ENCODE measurements at regions not wholly inside any gene's neighbourhood (a gene's known extent, or its start where the extent isn't known, plus 50 kb on each side); places are given as distances from the start of the nearest gene placed in this dataset.
"Not testable (repeated sequence)": the region's sequence is repeated elsewhere in the genome, so short reads cannot be mapped to it uniquely, and the experiment has no call there.

DNA sequence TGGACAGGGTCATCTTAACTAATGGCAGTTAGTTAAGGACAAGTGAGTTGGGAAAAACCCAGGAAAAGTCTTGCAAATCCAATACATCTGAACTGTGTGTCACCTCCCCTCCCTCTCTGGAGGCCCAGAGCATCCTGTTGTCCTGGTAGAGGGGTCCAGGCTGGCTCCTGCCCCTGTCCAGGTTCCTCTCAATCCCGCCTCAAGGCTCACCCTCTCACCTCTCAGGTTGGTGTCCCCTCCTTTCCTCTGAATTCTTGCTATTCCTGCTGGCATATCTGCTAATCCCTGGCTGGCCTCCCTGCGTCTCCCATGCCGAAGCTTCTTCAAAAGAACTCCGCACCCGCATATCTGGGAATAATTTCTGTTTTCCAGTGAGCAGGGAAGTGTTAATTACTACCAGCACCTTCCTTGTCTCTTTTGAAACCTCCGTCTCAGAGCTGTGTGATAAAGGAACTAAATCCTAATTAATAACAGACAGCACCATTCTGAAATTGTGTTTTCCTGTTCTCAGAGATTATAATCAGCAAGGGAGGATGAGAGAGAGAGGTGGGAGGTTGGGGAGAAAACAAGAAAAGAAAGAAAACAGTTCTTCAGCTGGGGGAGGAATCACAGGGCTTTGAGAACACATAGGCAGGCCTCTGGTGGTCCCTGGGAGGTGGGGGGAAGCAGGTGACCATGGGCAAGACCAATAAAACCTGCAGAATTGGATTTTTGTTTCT is 568.0 kb downstream of the PTPRU start:
- no peak for DNase-seq

DNA sequence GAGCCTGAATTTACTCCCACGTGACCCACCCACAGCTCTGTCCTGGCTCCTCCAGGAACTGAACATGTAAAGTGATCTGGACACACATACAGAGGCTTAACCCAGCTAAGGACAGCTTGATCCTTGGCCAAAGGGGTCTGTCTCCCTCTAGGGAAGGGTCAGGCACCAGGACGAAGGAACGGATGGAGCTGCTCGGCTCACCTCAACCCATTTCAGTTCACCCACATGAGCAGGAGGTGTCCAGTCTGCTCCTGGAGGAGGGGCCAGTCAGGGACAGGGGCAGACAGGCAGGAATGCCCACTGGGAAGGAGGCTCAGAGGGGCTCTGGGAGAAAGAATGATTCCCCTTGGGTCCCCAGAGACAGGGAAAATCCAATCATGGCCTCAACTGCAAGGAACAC is 567.2 kb downstream of the PTPRU start:
- DNase-seq, result no peak

DNA sequence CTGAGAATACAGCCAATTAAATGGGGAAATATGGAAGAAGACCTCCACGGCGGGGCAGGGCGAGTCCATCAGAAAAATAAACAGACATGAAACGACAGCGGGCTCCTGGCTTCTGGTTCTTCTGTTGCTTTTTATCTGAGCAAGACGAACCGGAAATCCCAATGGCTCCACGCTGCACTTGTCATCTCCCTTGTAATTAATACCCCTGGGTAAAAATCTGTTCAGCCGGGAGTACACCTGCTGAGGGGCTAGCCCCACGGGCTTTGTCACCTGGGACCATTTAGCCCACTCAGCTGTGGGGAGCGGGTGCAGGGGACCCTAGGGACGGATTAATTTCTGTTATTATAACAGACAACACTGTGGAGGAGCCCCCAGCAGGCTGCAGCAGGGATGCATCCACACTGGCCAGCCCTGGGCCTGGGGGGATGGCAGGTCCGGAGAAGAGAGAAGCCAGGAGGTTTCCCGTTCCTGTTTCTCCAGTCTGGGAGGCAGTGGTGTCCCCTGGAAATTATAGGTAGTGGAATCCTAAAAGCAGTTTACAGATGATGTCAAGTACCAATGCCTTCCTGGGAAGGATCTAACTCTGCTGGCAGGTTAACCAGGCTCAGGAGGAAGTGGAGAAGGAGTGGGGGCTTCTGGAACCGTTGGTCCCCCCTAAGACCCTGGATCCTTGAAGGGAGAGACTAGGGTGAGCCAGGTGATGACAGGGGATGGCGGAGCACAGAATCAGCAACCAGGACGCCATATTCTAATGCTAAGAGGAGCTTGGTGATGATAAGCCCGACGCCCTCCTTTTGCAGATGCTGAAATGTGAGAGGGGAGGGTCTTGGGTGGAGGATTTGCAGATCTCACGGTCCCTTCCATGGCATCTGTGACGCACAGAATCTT is 566.1 kb downstream of the PTPRU start:
- no peak for DNase-seq

DNA sequence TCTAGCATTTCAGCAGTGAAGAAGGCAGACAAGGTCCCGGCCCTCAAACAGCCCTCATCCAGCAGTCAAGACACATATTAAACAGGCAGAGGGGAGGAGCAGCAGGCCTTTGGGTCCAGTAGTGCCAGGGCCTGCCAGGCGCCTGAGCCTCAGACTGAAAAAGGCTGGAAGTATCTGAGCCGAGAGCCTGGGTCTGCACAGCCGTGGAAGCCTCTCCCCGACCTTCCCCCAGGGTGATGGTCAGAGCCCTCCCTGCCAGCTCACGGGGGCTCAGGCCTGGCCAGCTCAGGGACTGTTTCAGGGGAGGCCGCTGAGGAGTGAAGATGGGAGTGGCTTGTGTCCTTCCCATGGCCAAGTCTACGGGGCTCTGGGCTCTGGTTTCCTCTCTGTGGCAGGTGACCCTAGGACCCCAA is 565.2 kb downstream of the PTPRU start:
- no peak for DNase-seq

DNA sequence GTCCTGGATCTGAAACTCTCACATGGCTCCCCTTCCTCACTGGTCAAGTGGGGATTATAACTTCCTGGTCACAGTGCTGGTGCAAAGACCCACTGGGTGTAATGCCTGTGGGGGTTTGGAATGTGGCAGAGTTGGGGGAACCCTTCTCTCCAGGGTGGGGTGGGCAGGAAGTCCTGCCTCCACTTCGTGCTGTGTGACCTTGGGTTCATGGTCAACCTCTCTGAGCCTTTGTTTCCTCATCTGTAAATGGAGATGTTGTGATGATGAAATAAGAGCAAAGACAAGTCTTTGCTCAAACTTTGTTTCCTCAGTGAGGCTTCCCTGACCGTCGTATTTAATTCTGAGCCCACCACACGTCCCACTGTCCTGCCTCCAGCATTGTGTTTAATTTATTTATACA is 564.7 kb downstream of the PTPRU start:
- no peak for DNase-seq

DNA sequence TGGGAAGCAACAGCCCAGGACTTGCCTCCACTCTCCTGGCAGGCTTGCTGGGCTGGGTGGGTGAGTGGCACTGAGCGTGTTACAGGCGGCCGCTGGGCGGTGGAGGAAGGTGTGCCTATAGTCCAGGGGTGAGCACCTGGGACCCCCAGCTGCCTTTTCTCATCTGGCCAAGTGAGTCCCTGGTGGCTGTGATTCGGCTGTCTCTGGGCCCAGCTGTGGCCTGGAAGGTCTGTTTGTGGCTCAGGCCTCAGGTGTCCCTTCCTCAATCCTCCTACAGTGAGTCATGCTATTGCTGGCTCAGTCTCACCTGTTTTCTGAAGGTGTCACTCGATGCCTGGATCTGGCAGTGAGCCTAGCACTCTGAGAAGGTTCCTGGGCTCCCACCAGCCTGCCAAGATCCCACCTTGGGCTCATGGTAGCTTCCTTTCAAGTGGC is 564.2 kb downstream of the PTPRU start:
- DNase-seq, result no peak

DNA sequence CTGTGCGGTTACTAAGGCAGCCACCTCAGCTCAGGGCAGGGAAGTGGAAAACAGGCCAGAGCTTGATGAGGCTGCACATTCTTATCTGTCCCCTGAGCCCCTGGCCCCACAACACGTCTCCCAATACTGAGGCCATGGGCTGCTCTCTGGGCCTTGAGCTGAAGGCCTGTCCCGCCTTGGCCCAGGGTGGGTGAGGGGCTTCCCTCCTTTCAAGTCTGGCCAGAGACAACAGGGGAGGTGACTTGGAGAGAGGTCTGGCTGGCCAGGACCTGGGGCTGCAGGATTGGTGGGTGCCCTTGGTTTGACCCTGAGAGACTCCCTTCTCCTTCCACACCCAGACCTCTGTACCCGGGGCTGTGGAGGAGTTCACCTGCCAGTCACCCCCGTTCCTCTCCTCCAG is 563.8 kb downstream of the PTPRU start:
- no peak for DNase-seq

DNA sequence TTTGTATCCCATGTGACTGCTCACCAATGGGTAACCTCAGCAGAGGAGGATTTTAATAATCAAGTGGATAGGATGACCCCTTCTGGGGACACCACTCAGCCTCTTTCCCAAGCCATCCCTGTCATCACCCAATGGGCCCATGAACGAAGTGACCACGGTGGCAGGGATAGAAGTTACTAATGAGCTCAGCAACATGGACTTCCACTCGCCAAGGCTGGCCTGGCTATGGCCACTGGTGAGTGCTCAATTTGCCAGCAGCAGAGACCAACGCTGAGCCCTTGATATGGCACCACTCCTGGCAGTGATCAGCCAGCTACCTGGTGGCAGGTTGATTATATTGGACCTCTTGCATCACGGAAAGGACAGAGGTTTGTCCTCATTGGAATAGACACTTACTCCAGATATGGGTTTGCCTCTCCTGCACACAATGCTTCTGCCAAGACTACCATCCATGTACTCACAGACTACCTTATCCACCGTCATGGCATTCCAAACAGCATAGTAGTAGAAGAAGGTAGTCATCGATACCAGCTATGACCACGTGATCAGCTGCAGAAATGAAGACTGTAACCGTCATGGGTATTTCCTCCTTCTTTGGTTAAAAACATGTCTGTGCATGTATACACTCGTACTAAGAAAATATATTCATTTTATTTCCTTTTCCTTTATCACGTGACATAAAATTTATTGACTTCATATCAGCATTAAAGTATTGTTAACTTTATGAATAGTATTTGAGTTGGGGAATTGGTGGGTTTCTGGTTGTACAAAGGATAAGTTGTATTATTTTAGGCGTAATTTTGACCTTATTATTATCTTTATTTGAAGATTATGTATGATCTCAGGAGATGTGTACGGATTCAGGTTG is 562.6 kb downstream of the PTPRU start:
- no peak for DNase-seq

DNA sequence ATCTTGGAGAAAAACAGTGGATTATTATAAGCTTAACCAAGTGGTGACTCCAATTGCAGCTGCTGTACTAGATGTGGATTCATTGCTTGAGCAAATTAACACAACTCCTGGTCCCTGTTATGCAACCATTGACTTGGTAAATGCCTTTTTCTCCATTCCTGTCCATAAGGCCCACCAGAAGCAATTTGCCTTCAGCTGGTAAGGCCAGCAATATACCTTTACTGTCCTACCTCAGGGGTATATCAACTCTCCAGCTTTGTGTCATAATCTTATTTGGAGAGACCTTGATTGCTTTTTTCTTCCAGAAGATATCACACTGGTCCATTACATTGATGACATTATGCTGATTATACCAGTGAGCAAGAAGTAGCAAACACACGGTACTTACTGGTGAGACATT is 560.8 kb downstream of the PTPRU start:
- DNase-seq, result not testable (repeated sequence)

DNA sequence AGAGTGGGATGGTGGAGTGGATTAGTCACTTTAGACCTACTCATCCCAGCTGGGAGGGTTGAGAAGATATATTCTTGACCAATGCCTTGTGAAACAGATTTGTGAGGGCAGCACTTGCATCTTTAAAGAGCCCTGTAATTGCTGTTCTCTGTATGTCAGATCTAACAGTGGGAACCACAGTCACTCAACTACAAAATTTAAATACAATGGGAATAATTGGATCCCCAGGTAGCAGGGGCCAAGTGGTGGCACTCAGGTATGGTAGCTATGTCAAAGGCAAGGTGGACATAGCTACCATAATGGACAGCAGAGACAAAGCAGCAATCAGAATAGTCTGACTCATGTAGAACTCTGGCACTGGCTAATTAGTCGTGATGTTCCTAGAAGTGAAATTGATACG is 559.6 kb downstream of the PTPRU start:
- not testable (repeated sequence) for DNase-seq

DNA sequence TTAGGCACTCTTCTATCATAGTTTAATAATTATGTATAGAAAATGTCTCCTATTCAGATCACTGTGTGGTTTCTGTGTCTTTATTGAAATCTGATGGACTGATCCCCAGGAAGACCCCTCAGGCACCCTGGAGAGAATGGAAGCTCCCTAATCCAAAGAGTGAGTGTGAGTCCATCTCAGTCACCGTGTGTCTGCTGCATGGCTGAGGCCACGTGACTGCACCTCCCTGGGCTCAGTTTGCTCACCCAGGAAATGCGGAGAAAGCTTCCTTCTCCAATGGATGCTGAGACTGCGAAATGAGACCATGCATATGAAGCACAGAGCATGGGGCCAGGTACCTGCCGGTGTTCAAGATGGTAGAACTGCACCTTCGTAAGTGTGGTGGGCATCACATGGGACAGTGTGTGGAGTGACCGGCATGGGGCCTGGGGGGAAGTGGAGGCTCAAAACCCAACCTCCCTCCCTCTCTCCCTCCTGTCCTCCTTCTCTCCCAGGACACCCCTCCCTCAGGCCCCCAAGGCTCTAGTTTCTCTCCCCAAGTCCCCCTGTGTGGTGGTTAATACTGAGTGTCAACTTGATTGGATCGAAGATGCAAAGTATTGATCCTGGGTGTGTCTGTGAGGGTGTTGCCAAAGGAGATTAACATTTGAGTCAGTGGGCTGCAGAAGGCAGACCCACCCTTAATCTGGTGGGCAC is 557.5 kb downstream of the PTPRU start:
- no peak for DNase-seq

DNA sequence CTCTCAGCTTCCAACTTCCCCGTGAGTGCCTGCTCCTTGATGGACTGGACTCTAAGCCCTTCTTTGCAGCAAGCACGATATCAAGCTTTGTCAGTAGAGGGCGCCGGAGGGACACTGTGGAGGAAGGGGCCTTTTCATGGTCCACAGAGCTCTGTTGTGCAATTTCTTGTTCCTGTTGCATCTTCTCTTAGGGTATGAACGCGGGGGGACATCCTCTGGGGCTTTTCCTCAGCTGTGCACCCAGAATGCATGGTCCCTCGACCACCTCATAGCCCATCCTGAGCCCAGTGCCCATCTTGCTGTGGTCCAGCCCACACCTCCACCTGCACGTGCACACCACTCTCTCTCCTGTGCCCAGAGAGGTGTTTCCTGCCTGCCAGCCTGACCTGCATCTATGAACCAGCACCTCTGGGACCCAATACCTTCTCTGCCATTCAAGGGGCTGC is 556.8 kb downstream of the PTPRU start:
- DNase-seq, result peak; percentile 65 to 84 (median 66)

DNA sequence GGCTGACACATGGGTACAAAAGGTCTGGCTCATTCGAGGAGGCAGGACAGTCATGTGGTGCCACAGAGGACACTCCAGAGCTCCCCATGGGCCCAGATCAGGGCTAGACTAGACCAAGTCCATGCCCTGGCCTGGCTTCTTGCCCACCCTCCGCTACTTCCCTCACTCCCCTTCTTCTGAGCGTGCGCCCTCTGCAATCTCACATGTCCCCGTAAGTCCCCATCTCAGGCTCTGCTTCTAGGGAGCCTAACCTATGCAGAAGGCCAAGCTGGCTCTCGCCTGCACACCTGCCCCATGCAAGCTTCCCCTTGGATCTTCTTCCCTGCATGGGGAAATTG is 553.6 kb downstream of the PTPRU start:
- no peak for DNase-seq

DNA sequence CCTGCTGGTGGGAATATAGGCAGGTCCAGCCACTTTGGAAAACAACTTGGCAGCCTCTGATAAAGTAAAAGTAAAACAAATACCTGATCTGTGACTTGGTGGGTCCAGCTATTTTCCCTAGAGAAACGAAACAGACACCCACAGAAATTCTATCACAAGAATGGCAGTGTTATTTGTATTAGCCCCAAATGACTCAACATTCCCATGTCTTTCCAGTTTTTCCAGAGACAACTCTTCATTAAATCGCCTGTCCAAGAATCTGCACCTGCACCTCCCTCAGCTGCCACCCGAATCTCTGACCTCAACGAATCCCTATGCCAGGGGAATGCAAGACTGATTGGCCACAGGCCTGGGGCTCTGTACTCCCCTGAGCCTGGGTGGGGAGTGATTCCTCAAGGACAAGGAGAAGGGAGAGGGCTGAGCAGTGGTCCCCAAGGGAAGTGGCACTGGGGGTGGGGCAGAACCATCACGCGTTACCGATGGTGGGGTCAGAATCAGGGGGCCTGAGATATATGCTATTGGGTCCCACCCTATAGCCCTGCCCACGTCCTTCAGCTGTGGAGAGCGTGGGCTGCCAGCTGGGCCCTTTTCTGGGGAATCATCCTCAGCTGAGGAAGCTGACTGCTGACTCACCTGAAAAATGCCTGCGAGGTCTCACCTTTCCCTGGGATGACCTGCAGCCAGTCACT is 553.0 kb downstream of the PTPRU start:
- DNase-seq, result no peak

DNA sequence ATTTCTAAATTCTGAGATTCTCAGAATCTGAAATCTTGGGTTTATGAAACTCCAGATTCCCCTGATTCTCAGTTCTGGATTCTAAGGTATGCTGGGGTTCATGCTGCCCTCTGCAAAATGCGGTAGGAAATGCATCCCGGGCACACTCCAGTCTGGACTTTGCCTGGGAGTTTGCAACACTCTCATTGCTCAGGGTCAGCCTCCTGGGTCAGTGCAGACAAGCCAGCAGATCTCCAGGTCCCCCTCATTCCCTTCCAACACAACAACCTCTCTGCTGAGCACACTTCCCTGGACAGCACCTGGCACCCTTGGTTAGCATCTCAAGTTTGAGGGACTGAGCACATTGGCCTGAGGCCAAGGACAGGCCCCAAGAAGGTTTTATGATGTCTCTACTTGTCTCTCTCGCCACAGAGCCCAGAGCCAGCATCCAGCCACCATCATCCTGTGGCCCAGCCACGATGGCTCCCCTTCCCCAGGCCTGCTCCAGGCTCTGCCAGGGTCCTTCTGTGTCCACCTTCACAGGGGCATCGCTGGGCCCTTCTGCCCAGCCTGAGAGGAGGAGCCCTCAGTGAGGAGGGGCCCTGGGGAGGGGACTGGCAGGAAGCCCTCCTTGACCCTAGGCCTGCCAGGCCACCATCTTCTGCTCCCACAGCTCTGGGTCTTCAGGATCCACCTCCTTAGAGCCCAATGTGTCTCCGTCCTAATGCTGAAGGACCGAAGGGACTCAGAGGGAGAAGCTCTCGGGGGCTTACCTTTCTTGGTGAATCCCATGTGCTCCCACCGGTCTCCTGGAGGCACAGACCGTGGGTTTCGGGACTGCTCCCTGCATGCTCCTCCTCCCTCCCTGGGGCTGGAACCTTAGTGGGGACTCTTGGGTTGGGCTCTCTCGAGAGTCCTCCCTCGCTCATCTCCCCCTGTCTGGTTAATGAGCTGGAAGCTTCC is 550.7 kb downstream of the PTPRU start:
- DNase-seq, result no peak

DNA sequence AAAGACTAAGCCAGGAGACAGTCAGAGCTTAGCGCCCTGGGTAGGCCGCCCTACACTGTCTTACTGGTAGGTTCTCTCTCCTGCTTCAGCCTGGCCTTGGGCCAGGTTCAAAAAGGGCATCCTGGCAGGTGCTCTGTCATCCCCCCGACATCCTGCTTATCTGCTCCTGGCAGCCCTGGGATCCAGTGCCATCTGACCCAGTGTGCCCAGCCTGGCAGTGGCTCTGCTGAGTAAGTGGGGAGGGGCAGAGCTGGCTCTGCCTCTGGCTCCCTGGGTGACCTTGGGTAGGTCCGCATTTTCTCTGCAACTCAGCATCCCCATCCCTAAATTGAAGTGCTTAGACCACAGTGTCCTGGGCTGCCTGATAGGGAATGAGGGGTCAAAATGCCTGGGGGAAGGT is 549.9 kb downstream of the PTPRU start:
- no peak for DNase-seq

DNA sequence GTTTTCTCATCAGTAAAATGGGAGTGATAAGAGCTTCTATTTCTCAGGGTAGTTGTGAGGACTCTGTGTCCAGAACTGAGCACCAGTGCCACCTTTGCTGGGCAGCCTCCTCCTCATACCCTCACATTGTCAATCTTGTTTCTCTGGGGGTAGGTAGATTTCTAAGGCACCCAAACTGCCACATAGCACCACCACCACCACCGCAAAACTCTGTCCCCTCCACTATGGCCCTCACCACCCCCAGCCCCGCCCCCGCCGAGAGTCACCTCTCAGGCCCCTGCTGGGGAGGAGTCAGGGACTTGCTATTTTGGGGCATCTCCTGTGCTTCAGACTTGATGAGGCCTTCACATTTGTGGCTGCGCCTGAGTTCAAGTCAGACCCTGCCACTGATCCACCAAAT is 549.2 kb downstream of the PTPRU start:
- DNase-seq, result no peak

DNA sequence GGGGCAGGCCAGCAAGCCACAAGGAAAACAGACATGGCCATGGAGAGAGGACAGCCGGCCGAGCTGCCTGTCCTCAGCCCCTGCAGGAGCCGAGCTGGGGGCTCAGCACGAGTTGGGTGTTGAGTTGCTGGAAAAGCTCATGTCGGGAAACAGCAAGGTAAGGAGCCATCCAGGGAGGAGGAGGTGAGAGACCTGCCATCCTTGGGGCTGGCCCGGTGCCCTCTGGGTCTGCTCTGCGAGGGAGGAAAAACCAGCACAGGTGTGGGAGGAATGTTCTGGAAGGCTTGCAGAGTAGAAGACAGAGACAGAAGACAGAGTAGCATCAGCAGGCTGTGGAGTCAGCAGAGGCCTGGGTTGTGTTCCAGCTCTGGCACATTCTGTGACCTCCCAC is 548.8 kb downstream of the PTPRU start:
- DNase-seq, result no peak

DNA sequence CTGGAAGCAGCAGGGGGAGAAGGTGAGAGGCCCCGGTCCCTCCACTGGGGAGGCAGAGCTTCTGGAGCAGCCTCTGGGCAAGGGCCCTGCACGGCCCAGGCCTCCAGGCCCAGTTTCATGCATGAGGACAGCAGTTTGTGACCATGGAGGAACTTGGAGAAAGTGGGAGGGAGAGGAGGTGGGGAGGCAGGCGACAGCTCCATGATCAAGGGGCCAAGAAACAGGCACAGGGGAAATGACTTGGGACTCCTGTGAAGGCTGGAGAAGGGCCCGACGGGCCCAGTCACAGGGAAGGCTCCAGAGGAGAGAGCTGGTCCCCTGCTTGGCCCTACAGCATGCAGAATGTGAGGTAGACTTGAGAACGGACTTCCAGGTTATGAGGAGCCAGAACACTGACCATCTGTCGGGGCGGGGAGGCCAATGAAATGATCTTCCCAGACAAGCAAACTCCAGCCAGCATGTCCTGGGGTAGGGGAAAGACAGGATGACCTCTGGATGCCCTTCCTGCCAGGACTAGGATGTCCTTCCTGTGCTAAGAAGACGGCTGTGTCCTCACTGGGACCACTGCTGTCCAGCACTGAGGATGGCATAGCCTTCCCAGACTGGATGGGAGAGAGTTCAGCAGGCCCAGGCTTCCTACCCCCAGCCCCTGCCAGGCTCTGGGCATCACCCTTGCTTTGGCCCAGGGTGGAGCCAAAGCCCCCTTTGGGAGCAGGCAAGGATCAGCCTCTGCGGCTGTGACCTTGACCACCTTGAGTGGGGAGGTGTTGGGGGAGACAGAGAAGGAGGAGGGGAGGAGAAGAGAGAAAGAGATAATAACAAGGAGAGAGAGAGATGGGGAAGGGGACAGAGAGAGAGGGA is 548.2 kb downstream of the PTPRU start:
- no peak for DNase-seq
